ENCODE measurements at regions not wholly inside any gene's neighbourhood (a gene's known extent, or its start where the extent isn't known, plus 50 kb on each side); places are given as distances from the start of the nearest gene placed in this dataset.

- TF ChIP-seq CTCF (IDR thresholded peaks at IDR 0.05; ENCODE audit: insufficient read depth, low read depth, low read length, missing control alignments), result no peak
- no peak overlapping the region for H3K4me3 ChIP-seq (ENCODE audit: low read depth, low read length)
- DNase-seq (ENCODE audit: low read depth), result no peak
Observed at GRCh38 chr9:108662091-108662875, 193.5 kb downstream of the ACTL7B start.

GRCh38 chr9:108656566-108656965 is 199.2 kb downstream of the ACTL7B start:
- TF ChIP-seq CTCF (IDR thresholded peaks at IDR 0.05; ENCODE audit: insufficient read depth, low read depth, low read length, missing control alignments), result no peak
- no peak for DNase-seq (ENCODE audit: low read depth)
- no peak overlapping the region for H3K4me3 ChIP-seq (ENCODE audit: low read depth, low read length)

GRCh38 chr9:108655818-108656217 is 200.0 kb downstream of the ACTL7B start:
- no peak for DNase-seq (ENCODE audit: low read depth)

DNA sequence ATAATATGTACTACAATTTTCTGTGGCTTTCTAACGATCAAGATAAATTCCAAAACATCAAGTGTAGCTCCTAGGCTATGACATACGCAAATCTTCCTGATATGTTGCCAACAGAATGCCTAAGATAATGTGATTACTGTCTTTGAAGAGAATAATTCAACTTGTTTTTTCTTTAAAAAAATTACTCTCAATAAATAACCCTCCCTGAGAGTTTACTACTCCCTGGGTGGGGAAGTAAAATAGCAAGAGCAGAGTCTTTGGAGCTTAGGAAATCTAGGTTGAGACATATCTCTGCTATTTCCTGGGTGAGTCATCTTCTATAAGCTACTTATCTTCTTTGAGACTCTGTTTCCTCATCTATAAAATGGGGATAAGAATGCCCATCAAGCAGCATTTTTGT is 201.2 kb downstream of the ACTL7B start:
- TF ChIP-seq CTCF (IDR thresholded peaks at IDR 0.05; ENCODE audit: insufficient read depth, low read depth, low read length, missing control alignments), result no peak
- H3K4me3 ChIP-seq (ENCODE audit: low read depth, low read length), result no peak overlapping the region
- no peak for DNase-seq (ENCODE audit: low read depth)

More at GRCh38 chr9:108655818-108656217, 200.0 kb downstream of the ACTL7B start:
- H3K4me3 ChIP-seq (ENCODE audit: low read depth, low read length), result no peak overlapping the region
- TF ChIP-seq CTCF (IDR thresholded peaks at IDR 0.05; ENCODE audit: insufficient read depth, low read depth, low read length, missing control alignments), result no peak

DNA sequence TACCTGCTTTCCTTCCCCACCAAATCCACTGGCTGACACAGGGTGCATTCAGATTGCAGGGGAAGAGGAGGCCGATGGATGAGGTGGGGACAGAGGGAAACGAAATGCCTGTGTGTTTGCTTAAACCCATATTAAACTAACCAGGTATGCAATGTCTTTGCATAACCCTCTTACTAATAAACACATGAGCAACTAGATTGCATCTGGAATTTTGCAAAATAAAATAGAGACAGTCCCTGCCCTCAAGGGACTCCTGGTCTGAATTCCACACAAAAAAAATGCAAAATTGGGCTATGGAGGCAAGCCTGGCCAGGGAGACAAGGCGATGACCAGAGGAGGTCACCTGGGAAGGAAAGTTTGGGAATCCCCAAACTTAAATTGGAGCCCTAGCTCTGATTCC is 202.9 kb downstream of the ACTL7B start:
- H3K4me3 ChIP-seq (ENCODE audit: low read depth, low read length), result no peak overlapping the region
- DNase-seq (ENCODE audit: low read depth), result no peak
- TF ChIP-seq CTCF (IDR thresholded peaks at IDR 0.05; ENCODE audit: insufficient read depth, low read depth, low read length, missing control alignments), result no peak

- DNase-seq (ENCODE audit: low read depth), result no peak
- TF ChIP-seq CTCF (IDR thresholded peaks at IDR 0.05; ENCODE audit: insufficient read depth, low read depth, low read length, missing control alignments), result no peak
Observed at GRCh38 chr9:108650826-108651225, 205.0 kb downstream of the ACTL7B start.

GRCh38 chr9:108645520-108645919 is 210.3 kb downstream of the ACTL7B start:
- no peak for DNase-seq (ENCODE audit: low read depth)
- no peak for TF ChIP-seq CTCF (IDR thresholded peaks at IDR 0.05; ENCODE audit: insufficient read depth, low read depth, low read length, missing control alignments)

More at GRCh38 chr9:108650826-108651225, 205.0 kb downstream of the ACTL7B start:
- H3K4me3 ChIP-seq (ENCODE audit: low read depth, low read length), result no peak overlapping the region

More at GRCh38 chr9:108645520-108645919, 210.3 kb downstream of the ACTL7B start:
- no peak overlapping the region for H3K4me3 ChIP-seq (ENCODE audit: low read depth, low read length)
